ENCODE measurements at regions not wholly inside any gene's neighbourhood (a gene's known extent, or its start where the extent isn't known, plus 50 kb on each side); places are given as distances from the start of the nearest gene placed in this dataset.

- Histone ChIP-seq H3K4me1 (no peaks in the 10 kb centered on the region), H3K27ac (no peak overlapping the region), H3K27me3 (no peaks in the 10 kb centered on the region), H3K4me3 (no peak overlapping the region), H3K36me3 (replicated peaks in 1 of 2; ENCODE audit: insufficient read depth in 1 of 2, low read depth in 2 of 2) (no peaks in the 10 kb centered on the region), H3K9me3 (no peaks in the 10 kb centered on the region)
- intact Hi-C loops (cut with DNase I) = no loop called here
- TF ChIP-seq POLR2A (IDR thresholded peaks at IDR 0.05) = no peak
- TF ChIP-seq, protein P1, sequence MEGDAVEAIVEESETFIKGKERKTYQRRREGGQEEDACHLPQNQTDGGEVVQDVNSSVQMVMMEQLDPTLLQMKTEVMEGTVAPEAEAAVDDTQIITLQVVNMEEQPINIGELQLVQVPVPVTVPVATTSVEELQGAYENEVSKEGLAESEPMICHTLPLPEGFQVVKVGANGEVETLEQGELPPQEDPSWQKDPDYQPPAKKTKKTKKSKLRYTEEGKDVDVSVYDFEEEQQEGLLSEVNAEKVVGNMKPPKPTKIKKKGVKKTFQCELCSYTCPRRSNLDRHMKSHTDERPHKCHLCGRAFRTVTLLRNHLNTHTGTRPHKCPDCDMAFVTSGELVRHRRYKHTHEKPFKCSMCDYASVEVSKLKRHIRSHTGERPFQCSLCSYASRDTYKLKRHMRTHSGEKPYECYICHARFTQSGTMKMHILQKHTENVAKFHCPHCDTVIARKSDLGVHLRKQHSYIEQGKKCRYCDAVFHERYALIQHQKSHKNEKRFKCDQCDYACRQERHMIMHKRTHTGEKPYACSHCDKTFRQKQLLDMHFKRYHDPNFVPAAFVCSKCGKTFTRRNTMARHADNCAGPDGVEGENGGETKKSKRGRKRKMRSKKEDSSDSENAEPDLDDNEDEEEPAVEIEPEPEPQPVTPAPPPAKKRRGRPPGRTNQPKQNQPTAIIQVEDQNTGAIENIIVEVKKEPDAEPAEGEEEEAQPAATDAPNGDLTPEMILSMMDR (IDR thresholded peaks at IDR 0.05) = no peak
- ATAC-seq = no peak
- DNase-seq = no peak
- WGBS, 2 donors = 89% methylated on average over 3 of the region's 3 CpGs
These were observed 130.6 kb downstream of the PXDC1 start for GRCh38 chr6:3620937-3621336.

DNA sequence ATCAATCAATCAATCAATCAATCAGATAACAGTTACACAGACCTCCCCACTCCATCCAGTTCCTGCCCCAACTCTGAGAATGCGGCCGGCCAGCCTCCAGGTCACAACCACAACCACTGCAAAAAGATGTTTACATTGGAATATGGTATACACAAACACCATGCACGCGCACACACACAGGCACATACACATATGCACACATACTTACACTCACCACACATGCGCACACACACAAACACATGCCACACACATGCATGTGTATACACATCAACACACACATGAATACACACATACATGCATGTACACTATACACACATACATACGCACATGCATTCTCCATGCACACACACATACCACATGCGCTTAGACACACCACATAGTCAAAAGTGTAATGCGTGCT, 131.1 kb downstream of the PXDC1 start:
- Histone ChIP-seq H3K9me3 (no peaks in the 10 kb centered on the region), H3K4me1 (no peaks in the 10 kb centered on the region), H3K36me3 (replicated peaks in 1 of 2; ENCODE audit: insufficient read depth in 1 of 2, low read depth in 2 of 2) (no peaks in the 10 kb centered on the region), H3K27me3 (no peaks in the 10 kb centered on the region), H3K27ac (no peak overlapping the region), H3K4me3 (no peak overlapping the region)
- WGBS, 2 donors = 96 to 98% methylated on average over 8 of the region's 8 CpGs
- TF ChIP-seq POLR2A (IDR thresholded peaks at IDR 0.05) = no peak
- TF ChIP-seq, protein P1 (IDR thresholded peaks at IDR 0.05) = no peak
- intact Hi-C loops (cut with DNase I) = no loop called here
- DNase-seq (no peak), ATAC-seq (no peak)

DNA sequence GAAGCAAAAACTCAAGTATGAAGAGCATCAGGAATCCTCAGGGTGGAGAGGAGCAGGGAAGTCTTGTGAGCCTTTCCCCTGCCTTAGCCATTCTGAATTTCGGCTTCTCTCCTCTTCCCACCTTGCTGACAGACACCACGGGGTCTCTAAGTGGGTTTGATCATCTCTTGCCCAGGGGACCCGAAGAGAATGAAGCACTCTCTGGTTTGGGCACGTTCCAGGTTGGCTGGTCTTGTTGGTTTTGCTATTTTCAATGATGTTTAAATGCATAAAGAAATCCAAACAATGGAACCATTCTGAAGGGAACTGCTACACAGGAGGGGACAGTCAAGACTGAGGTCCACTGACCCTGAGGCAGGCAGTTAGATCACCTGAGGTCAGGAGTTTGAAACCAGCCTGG, 131.7 kb downstream of the PXDC1 start:
- ATAC-seq (no peak), DNase-seq (no peak)
- Histone ChIP-seq H3K27ac (no peak overlapping the region), H3K4me1 (no peaks in the 10 kb centered on the region), H3K4me3 (no peak overlapping the region), H3K9me3 (no peaks in the 10 kb centered on the region), H3K27me3 (no peaks in the 10 kb centered on the region), H3K36me3 (replicated peaks in 1 of 2; ENCODE audit: insufficient read depth in 1 of 2, low read depth in 2 of 2) (no peaks in the 10 kb centered on the region)
- intact Hi-C loops (cut with DNase I) = no loop called here
- TF ChIP-seq, protein P1 (IDR thresholded peaks at IDR 0.05) = no peak
- TF ChIP-seq POLR2A (IDR thresholded peaks at IDR 0.05) = no peak
- 69 to 85% methylated on average over 4 of the region's 4 CpGs for WGBS, 2 donors

GRCh38 chr6:3619201-3619600, 132.3 kb downstream of the PXDC1 start:
- TF ChIP-seq, protein P1 (IDR thresholded peaks at IDR 0.05) = no peak
- TF ChIP-seq POLR2A (IDR thresholded peaks at IDR 0.05) = no peak
- Histone ChIP-seq H3K4me3 (no peak overlapping the region), H3K36me3 (replicated peaks in 1 of 2; ENCODE audit: insufficient read depth in 1 of 2, low read depth in 2 of 2) (no peaks in the 10 kb centered on the region), H3K27ac (no peak overlapping the region), H3K9me3 (no peaks in the 10 kb centered on the region), H3K27me3 (no peaks in the 10 kb centered on the region), H3K4me1 (no peaks in the 10 kb centered on the region)
- DNase-seq (no peak), ATAC-seq (no peak)
- intact Hi-C loops (cut with DNase I) = no loop called here
- WGBS, 2 donors = 79 to 84% methylated on average over 7 of the region's 7 CpGs

DNA sequence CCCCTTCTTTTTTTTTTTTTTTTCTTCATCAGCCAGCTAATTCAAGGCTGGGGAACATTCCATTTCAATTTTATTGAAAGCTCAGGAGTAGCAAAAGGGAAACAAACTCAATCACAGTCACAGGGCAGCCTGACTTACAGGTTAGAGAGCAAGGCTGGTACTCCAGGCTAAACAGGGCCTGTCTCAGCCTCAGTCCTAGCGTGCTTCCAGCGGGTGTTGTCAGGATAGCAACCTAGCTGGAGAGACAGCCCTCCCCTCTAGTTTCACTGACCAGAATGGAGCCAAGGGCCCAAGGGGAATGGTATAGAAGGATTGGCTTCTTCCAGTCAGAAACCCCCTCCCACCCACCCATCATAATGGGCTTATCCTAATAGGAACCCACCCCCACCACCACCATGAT, 132.9 kb downstream of the PXDC1 start:
- DNase-seq (no peak), ATAC-seq (no peak)
- Histone ChIP-seq H3K4me3 (no peak overlapping the region), H3K36me3 (replicated peaks in 1 of 2; ENCODE audit: insufficient read depth in 1 of 2, low read depth in 2 of 2) (no peaks in the 10 kb centered on the region), H3K27me3 (no peaks in the 10 kb centered on the region), H3K9me3 (no peaks in the 10 kb centered on the region), H3K4me1 (no peaks in the 10 kb centered on the region), H3K27ac (no peak overlapping the region)
- 89 to 95% methylated on average over 2 of the region's 2 CpGs for WGBS, 2 donors
- no peak for TF ChIP-seq POLR2A (IDR thresholded peaks at IDR 0.05)
- TF ChIP-seq, protein P1 (IDR thresholded peaks at IDR 0.05) = no peak
- intact Hi-C loops (cut with DNase I) = no loop called here
